Fibroblast of villous mesenchyme (primary cell): ENCODE measurements at regions not wholly inside any gene's neighbourhood (a gene's known extent, or its start where the extent isn't known, plus 50 kb on each side); places are given as distances from the start of the nearest gene placed in this dataset.

Source experiments
- DNase-seq: peaks from one replicate; pipeline ENCODE4 v3.0.0-alpha.2; 2010; ENCODE audit warnings: low read depth
- H3K4me3 ChIP-seq: 2 replicates; pipeline ENCODE4 v1.5.1; 2011; ENCODE audit warnings: low read depth, mild to moderate bottlenecking, low read length
- TF ChIP-seq, protein P1 (sequence below): IDR thresholded peaks from 2 replicates; pipeline ENCODE4 v1.5.1; 2012; ENCODE audit warnings: low read depth, mild to moderate bottlenecking, low read length; ENCODE audit not compliant: insufficient read depth

DNA sequence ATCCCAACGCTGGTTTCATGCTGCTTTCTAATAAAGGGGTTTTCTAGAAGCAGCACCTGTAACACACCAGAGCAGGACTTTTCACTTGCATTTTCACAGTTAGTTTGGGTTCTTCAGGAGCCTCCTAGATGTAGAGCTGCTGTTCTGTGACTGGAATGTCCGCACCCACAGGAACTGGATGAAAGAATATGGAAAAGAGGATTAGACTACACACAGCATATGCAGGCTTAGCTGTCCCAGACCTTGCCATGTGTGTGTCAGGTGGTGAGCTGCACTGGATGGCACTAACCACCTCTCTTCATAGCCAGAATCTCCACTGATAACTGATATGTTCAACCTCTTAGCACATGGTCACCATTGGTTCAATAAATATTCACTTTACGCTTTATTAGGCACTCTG lies 112.1 kb upstream of the POU3F3 start:
- no peak overlapping the region for H3K4me3 ChIP-seq
- DNase-seq, result no peak
- TF ChIP-seq, protein P1, sequence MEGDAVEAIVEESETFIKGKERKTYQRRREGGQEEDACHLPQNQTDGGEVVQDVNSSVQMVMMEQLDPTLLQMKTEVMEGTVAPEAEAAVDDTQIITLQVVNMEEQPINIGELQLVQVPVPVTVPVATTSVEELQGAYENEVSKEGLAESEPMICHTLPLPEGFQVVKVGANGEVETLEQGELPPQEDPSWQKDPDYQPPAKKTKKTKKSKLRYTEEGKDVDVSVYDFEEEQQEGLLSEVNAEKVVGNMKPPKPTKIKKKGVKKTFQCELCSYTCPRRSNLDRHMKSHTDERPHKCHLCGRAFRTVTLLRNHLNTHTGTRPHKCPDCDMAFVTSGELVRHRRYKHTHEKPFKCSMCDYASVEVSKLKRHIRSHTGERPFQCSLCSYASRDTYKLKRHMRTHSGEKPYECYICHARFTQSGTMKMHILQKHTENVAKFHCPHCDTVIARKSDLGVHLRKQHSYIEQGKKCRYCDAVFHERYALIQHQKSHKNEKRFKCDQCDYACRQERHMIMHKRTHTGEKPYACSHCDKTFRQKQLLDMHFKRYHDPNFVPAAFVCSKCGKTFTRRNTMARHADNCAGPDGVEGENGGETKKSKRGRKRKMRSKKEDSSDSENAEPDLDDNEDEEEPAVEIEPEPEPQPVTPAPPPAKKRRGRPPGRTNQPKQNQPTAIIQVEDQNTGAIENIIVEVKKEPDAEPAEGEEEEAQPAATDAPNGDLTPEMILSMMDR, result no peak

DNA sequence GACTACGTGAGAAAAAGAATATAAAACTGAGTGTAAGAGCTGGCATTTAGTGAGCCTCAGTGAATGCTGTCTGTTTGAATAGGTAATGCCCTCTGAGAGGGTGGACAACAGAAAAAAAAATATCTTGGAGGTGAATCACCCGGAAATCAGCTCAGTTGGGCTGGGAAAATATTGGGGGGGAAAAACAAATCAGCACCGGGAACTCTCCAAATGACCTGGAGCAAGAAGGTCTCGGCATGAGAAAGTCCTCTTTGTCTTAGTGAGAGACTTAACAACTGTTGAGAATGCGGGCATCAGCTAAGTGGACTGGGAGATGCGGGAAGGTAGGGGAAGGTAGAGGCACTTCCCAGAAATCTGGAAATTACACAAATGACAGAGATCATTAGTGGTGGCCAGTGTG lies 109.4 kb upstream of the POU3F3 start:
- TF ChIP-seq, protein P1, result no peak
- H3K4me3 ChIP-seq, result no peak overlapping the region
- no peak for DNase-seq

DNA sequence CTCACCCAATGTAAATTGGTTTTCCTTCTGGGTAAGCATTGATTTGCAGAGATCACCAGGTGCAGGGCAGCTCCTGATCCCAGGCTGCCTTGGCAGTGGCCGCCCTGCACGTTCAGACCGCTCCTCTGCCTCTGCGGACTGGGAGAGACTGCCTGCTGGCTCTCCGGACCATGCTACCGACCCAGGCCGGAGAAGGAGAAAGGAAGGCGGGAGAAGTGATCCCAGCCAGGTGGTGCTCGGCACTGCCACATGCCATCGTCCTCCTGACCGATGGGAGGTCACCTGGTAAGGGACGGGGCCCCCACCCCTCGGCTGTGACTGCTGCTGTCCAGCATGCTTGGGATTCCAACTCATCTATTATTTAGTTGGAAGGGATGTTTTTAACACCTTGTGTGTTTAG lies 108.1 kb upstream of the POU3F3 start:
- TF ChIP-seq, protein P1, result no peak
- DNase-seq, result no peak
- no peak overlapping the region for H3K4me3 ChIP-seq

DNA sequence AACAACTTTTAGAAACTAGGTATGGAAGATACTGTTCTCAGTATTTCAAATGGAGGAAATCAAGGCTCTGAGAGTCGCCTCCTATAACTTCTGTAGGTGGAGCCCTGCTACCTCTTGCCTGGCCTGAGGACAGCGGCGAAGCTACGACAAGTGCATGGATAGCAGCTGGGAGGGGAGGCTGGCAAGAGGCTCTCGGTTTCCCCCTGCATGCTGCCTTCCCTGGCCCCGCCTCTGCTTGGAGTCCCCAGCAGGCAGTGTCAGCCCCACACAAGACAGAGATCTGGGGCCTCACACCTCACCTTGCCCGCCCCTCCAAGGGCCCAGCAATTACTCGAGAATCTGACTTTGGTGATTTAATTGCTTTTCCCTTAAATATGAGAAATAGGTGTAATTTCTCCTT lies 107.6 kb upstream of the POU3F3 start:
- H3K4me3 ChIP-seq, result no peak overlapping the region
- TF ChIP-seq, protein P1, result no peak
- no peak for DNase-seq

DNA sequence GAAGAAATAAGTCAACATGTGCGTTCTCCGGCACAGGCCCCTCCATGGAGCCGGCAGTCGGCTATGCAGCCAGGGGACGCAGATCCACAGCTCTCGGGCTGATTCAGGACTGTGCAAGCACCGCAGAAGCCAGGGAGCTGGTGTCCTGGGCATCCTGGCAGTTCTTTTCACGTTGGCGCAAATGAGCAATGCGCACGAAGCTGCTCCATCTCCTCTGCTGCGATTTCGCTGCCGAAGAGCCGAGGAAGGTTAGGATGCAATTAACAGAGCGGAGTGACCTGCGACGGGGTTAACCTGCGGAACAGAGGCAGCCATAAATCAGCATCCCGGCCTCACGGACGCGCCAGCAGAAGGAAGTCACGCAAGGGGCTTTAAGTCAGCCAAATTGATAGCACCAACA lies 107.1 kb upstream of the POU3F3 start:
- DNase-seq, result no peak
- no peak overlapping the region for H3K4me3 ChIP-seq
- TF ChIP-seq, protein P1, result no peak

DNA sequence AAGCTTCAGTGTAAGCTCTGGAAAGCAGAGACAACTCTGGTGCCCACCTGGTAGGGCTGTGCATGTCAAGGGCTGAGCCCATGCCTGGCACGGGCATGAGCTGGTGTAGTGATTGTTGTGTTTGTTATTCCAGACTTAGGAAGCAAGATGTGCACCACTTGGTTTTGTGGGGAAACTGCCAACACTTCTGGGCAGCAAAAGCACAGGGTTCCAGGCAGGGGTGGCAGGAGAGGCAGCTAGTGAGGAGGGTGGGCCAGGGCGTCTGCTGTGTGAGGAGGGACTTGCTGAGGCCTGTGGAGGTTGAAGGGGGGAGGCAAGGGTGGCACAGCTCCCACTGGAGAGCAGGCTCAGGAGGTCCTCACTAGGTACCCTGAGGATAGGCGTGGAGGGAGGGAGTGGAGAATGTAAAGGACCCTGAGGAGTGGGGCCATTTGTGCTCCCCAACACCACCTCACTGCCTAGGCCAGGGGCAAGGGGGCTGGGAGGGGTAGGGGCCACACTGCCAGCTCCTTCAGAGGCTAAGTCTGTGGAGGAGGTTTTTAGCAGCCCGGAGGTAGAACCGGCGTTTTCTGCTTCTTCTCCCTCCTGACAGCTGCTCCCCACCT lies 104.0 kb upstream of the POU3F3 start:
- no peak overlapping the region for H3K4me3 ChIP-seq
- DNase-seq, result no peak
- TF ChIP-seq, protein P1, result no peak

DNA sequence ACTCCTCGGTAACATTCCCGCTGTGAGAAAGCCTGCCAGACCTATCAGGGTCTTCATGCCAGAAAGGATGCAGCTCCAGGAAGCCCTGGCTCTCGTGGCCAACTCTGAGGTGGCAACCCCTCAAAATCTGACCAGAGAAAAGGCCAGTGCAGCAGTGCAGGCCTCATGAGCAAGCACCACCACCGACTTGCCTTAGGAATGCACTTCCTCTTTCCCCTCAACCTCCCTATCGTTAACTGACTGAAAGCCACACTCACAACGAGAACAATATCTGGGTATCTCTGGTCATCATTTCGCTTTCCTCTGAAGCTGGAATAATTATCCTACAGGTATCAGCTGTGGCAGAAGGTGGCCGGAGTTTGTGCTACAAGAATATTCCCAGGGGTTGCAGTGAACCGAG lies 101.4 kb upstream of the POU3F3 start:
- no peak for DNase-seq
- TF ChIP-seq, protein P1, result no peak

More for the DNA sequence above, 101.4 kb upstream of the POU3F3 start:
- no peak overlapping the region for H3K4me3 ChIP-seq
